H9 (cell line): ENCODE measurements at regions not wholly inside any gene's neighbourhood (a gene's known extent, or its start where the extent isn't known, plus 50 kb on each side); places are given as distances from the start of the nearest gene placed in this dataset.

Experiments
- DNase-seq: peaks from one replicate; pipeline ENCODE4 v3.0.0-alpha.2; 2017
- H2AFZ ChIP-seq: one replicate; pipeline ENCODE4 v1.6.1; 2013; ENCODE audit warnings: mild to moderate bottlenecking, low read length, control low read depth, moderate library complexity
- H2AK5ac ChIP-seq: 2 replicates; pipeline ENCODE4 v1.6.1; 2013; ENCODE audit warnings: low read length, control low read depth, mixed read lengths; ENCODE audit not compliant: insufficient read length
- H2BK120ac ChIP-seq: one replicate; pipeline ENCODE4 v1.6.1; 2013; ENCODE audit warnings: low read depth, mild to moderate bottlenecking, low read length, control low read depth, inconsistent platforms; ENCODE audit not compliant: poor library complexity, severe bottlenecking
- H2BK12ac ChIP-seq: 2 replicates; pipeline ENCODE4 v1.6.1; 2013; ENCODE audit warnings: low read length, control low read depth, mixed read lengths, low read depth; ENCODE audit not compliant: insufficient read length
- H2BK15ac ChIP-seq: 2 replicates; pipeline ENCODE4 v1.6.1; 2013; ENCODE audit warnings: low read depth, low read length, control low read depth
- H2BK20ac ChIP-seq: one replicate; pipeline ENCODE4 v1.6.1; 2013; ENCODE audit warnings: low read depth, mild to moderate bottlenecking, low read length, control low read depth, inconsistent platforms; ENCODE audit not compliant: poor library complexity, severe bottlenecking
- H2BK5ac ChIP-seq: 2 replicates; pipeline ENCODE4 v1.6.1; 2013; ENCODE audit warnings: low read length, control low read depth, mixed read lengths; ENCODE audit not compliant: insufficient read length
- H3K14ac ChIP-seq: 2 replicates; pipeline ENCODE4 v1.6.1; 2013; ENCODE audit warnings: low read length, control low read depth; ENCODE audit not compliant: insufficient read depth
- H3K18ac ChIP-seq: 2 replicates; pipeline ENCODE4 v1.6.1; 2013; ENCODE audit warnings: low read depth, mild to moderate bottlenecking, mixed read lengths, low read length, control low read depth; ENCODE audit not compliant: insufficient read length
- H3K23ac ChIP-seq: 2 replicates; pipeline ENCODE4 v1.6.1; 2013; ENCODE audit warnings: low read length, control low read depth, mixed read lengths, low read depth; ENCODE audit not compliant: insufficient read length
- H3K23me2 ChIP-seq: 2 replicates; pipeline ENCODE4 v1.6.1; 2013; ENCODE audit warnings: low read depth, mild to moderate bottlenecking, mixed read lengths, low read length, control low read depth; ENCODE audit not compliant: insufficient read length, poor library complexity, severe bottlenecking
- H3K27ac ChIP-seq: 2 replicates; pipeline ENCODE4 v1.5.1; 2013; ENCODE audit warnings: low read length, control low read depth, mixed read lengths, low read depth; ENCODE audit not compliant: insufficient read length
- H3K27me3 ChIP-seq: 2 replicates; pipeline ENCODE4 v1.6.1; 2013; ENCODE audit warnings: low read length, control low read depth, inconsistent platforms; ENCODE audit not compliant: insufficient read depth
- H3K4ac ChIP-seq: 2 replicates; pipeline ENCODE4 v1.6.1; 2013; ENCODE audit warnings: low read depth, mild to moderate bottlenecking, control low read depth, inconsistent platforms, low read length, moderate library complexity
- H3K4me1 ChIP-seq: 2 replicates; pipeline ENCODE4 v1.6.1; 2013; ENCODE audit warnings: low read length, control low read depth, inconsistent platforms; ENCODE audit not compliant: insufficient read depth
- H3K4me2 ChIP-seq: 2 replicates; pipeline ENCODE4 v1.6.1; 2013; ENCODE audit warnings: low read length, control low read depth, mixed read lengths; ENCODE audit not compliant: insufficient read length, insufficient read depth
- H3K56ac ChIP-seq: 2 replicates; pipeline ENCODE4 v1.6.1; 2013; ENCODE audit warnings: low read depth, mild to moderate bottlenecking, mixed read lengths, low read length, control low read depth; ENCODE audit not compliant: insufficient read length
- H3K79me1 ChIP-seq: 2 replicates; pipeline ENCODE4 v1.6.1; 2013; ENCODE audit warnings: low read depth, mild to moderate bottlenecking, moderate library complexity, low read length, control low read depth, inconsistent platforms; ENCODE audit not compliant: insufficient read depth, poor library complexity, severe bottlenecking
- H3K79me2 ChIP-seq: 2 replicates; pipeline ENCODE4 v1.6.1; 2013; ENCODE audit warnings: low read length, control low read depth, inconsistent platforms; ENCODE audit not compliant: insufficient read depth
- H3K9ac ChIP-seq: 2 replicates; pipeline ENCODE4 v1.6.1; 2013; ENCODE audit warnings: low read length, control low read depth, mixed read lengths; ENCODE audit not compliant: insufficient read length; ENCODE audit errors: extremely low read depth
- H3K9me3 ChIP-seq: one replicate; pipeline ENCODE4 v1.6.1; 2013; ENCODE audit warnings: low read depth, low read length, inconsistent platforms; ENCODE audit not compliant: control insufficient read depth
- H3T11ph ChIP-seq: one replicate; pipeline ENCODE4 v1.6.1; 2013; ENCODE audit warnings: mild to moderate bottlenecking, low read length, control low read depth, inconsistent platforms
- H4K20me1 ChIP-seq: one replicate; pipeline ENCODE4 v1.6.1; 2013; ENCODE audit not compliant: control insufficient read depth, insufficient read length, insufficient read depth
- H4K5ac ChIP-seq: 2 replicates; pipeline ENCODE4 v1.6.1; 2013; ENCODE audit warnings: low read depth, mild to moderate bottlenecking, mixed read lengths, low read length, control low read depth; ENCODE audit not compliant: insufficient read length
- H4K8ac ChIP-seq: replicated peaks from 2 replicates; pipeline ENCODE4 v1.6.1; 2013; ENCODE audit warnings: low read length, control low read depth, mixed read lengths, low read depth; ENCODE audit not compliant: insufficient read length
- H4K91ac ChIP-seq: 2 replicates; pipeline ENCODE4 v1.6.1; 2013; ENCODE audit warnings: low read depth, mild to moderate bottlenecking, moderate library complexity, mixed read lengths, low read length, control low read depth; ENCODE audit not compliant: insufficient read length
- H3K27ac Mint-ChIP-seq, 3 experiments: 2 replicates in 2 of 3; 3 replicates in 1 of 3; pipeline ENCODE4 v1.8.0; 2020 to 2021; ENCODE audit warnings: mixed read lengths in 3 of 3, mild to moderate bottlenecking in 1 of 3, moderate library complexity in 1 of 3
- H3K27me3 Mint-ChIP-seq: 2 replicates; pipeline ENCODE4 v1.8.0; 2021; ENCODE audit warnings: low read depth, mild to moderate bottlenecking, moderate library complexity, mixed read lengths
- H3K36me3 Mint-ChIP-seq, 3 experiments: 2 replicates in 2 of 3; 3 replicates in 1 of 3; pipeline ENCODE4 v1.8.0; 2020 to 2021; ENCODE audit warnings: low read depth in 3 of 3, mixed read lengths in 3 of 3; ENCODE audit not compliant: insufficient read depth in 1 of 3
- H3K4me1 Mint-ChIP-seq, 2 experiments: 2 replicates each; pipeline ENCODE4 v1.8.0; 2020; ENCODE audit warnings: mixed read lengths in 2 of 2
- H3K4me3 Mint-ChIP-seq, 2 experiments: 2 replicates in 1 of 2; 3 replicates in 1 of 2; pipeline ENCODE4 v1.8.0; 2020 to 2021; ENCODE audit warnings: mild to moderate bottlenecking in 2 of 2, mixed read lengths in 2 of 2, moderate library complexity in 1 of 2
- H3K9me3 Mint-ChIP-seq, 2 experiments: 2 replicates in 1 of 2; 3 replicates in 1 of 2; pipeline ENCODE4 v1.8.0; 2020; ENCODE audit warnings: mild to moderate bottlenecking in 2 of 2, mixed read lengths in 2 of 2, moderate library complexity in 1 of 2
- WGBS: extraction: QIAGEN DNeasy Blood & Tissue Kit; methylation state at CpG from one replicate; pipeline ENCODE4 v1.1.7; 2013; ENCODE audit warnings: missing lambda C conversion rate, low lambda C conversion rate, mixed read lengths; ENCODE audit not compliant: insufficient read length; ENCODE audit errors: extremely low coverage; 5-methylcytosine and 5-hydroxymethylcytosine counted together
- TF ChIP-seq, protein P1 (sequence below): fragments of 200-600 bp; sonication (generic); conservative IDR thresholded peaks from 3 replicates; pipeline ENCODE4 v1.8.0; 2021; ENCODE audit warnings: antibody characterized with exemption, mild to moderate bottlenecking

DNA sequence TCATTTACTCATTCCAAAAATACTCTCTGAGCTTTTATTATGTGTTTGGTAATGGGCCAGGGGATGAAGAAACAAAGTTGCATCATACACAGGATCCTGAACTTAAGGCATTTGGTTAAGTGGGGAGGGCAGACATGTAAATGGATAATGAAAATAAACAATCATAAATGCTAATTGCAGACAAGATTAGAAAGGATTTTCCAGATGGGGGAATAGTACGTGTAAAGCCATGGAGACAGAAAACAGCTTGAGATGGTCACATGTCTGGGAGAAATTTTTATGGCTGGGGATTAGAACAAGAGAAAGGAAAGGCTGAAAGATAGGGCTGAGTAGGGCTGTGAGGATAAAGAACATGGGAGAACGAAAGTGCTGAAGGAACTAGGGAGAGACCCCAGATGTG, 534.3 kb upstream of the LARGE1 start:
- Histone ChIP-seq H3K9ac (no peak overlapping the region), H2BK20ac (no peak overlapping the region), H2AFZ (no peak overlapping the region), H3K14ac (no peak overlapping the region), H2BK15ac (no peak overlapping the region), H2BK120ac (no peak overlapping the region), H4K20me1 (no peaks in the 10 kb centered on the region), H3K9me3 (no peaks in the 10 kb centered on the region), H3K27me3 (no peaks in the 10 kb centered on the region), H3K23ac (no peak overlapping the region), H3T11ph (no peak overlapping the region), H2BK12ac (no peak overlapping the region), H3K4me2 (no peak overlapping the region), H3K18ac (no peak overlapping the region), H3K4ac (no peak overlapping the region), H3K56ac (no peak overlapping the region), H3K23me2 (no peaks in the 10 kb centered on the region), H3K27ac (no peak overlapping the region), H2AK5ac (no peak overlapping the region), H4K91ac (no peak overlapping the region), H3K4me1 (no peaks in the 10 kb centered on the region), H4K8ac (no peak overlapping the region), H3K79me1 (no peaks in the 10 kb centered on the region), H4K5ac (no peak overlapping the region), H3K79me2 (no peaks in the 10 kb centered on the region), H2BK5ac (no peak overlapping the region)
- Mint-ChIP-seq H3K9me3 (peaks cover 3 to 6% of the 10 kb centered on the region in 2 experiments; a peak in 3 of 5 replicates), H3K36me3 (no peaks in the 10 kb centered on the region), H3K4me1 (no peaks in the 10 kb centered on the region), H3K27me3 (peaks cover 14% of the 10 kb centered on the region), H3K4me3 (no peak overlapping the region), H3K27ac (no peak overlapping the region)
- TF ChIP-seq, protein P1, sequence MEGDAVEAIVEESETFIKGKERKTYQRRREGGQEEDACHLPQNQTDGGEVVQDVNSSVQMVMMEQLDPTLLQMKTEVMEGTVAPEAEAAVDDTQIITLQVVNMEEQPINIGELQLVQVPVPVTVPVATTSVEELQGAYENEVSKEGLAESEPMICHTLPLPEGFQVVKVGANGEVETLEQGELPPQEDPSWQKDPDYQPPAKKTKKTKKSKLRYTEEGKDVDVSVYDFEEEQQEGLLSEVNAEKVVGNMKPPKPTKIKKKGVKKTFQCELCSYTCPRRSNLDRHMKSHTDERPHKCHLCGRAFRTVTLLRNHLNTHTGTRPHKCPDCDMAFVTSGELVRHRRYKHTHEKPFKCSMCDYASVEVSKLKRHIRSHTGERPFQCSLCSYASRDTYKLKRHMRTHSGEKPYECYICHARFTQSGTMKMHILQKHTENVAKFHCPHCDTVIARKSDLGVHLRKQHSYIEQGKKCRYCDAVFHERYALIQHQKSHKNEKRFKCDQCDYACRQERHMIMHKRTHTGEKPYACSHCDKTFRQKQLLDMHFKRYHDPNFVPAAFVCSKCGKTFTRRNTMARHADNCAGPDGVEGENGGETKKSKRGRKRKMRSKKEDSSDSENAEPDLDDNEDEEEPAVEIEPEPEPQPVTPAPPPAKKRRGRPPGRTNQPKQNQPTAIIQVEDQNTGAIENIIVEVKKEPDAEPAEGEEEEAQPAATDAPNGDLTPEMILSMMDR, result no peak
- no peak for DNase-seq
- WGBS, result no CpG with 5 or more reads among the region's 2 CpGs
